ENCODE measurements at regions not wholly inside any gene's neighbourhood (a gene's known extent, or its start where the extent isn't known, plus 50 kb on each side); places are given as distances from the start of the nearest gene placed in this dataset.

GRCh38 chr7:136405931-136406777 is 429.0 kb upstream of the MTPN start:
- peak; percentile 32 for DNase-seq
- Mint-ChIP-seq H3K4me1 (ENCODE audit: low read depth) (peaks cover 9% of the 10 kb centered on the region; the same call in 1 of the 2 replicates), H3K9me3 (no peaks in the 10 kb centered on the region), H3K4me3 (peak overlapping the region; percentile 25; the same call in 1 of the 2 replicates), H3K27ac (no peak overlapping the region), H3K36me3 (ENCODE audit: low read depth) (no peaks in the 10 kb centered on the region), H3K27me3 (ENCODE audit: insufficient read depth) (no peaks in the 10 kb centered on the region)
- peak; percentile 89 for TF ChIP-seq CTCF (IDR thresholded peaks at IDR 0.05)

GRCh38 chr7:136403591-136403990 is 426.4 kb upstream of the MTPN start:
- no peak for TF ChIP-seq CTCF (IDR thresholded peaks at IDR 0.05)
- Mint-ChIP-seq H3K4me1 (ENCODE audit: low read depth) (peaks cover 9% of the 10 kb centered on the region; the same call in 1 of the 2 replicates), H3K9me3 (no peaks in the 10 kb centered on the region), H3K27ac (no peak overlapping the region), H3K36me3 (ENCODE audit: low read depth) (no peaks in the 10 kb centered on the region), H3K4me3 (no peak overlapping the region), H3K27me3 (ENCODE audit: insufficient read depth) (no peaks in the 10 kb centered on the region)
- DNase-seq: no peak

- 0 out of 2 replicates have a peak, but pooled peaks cover under 1% of the 10 kb centered on the region for H3K4me1 Mint-ChIP-seq (ENCODE audit: low read depth)
- H3K4me3 Mint-ChIP-seq: no peak overlapping the region
- no peak overlapping the region for H3K27ac Mint-ChIP-seq
- no peaks in the 10 kb centered on the region for H3K9me3 Mint-ChIP-seq
- TF ChIP-seq CTCF (IDR thresholded peaks at IDR 0.05): no peak
- H3K36me3 Mint-ChIP-seq (ENCODE audit: low read depth): no peaks in the 10 kb centered on the region
- no peak for DNase-seq
- H3K27me3 Mint-ChIP-seq (ENCODE audit: insufficient read depth): no peaks in the 10 kb centered on the region
These were observed 423.7 kb upstream of the MTPN start for GRCh38 chr7:136400877-136401276.

GRCh38 chr7:136399385-136399784 is 422.2 kb upstream of the MTPN start:
- no peak for TF ChIP-seq CTCF (IDR thresholded peaks at IDR 0.05)
- H3K27me3 Mint-ChIP-seq (ENCODE audit: insufficient read depth): peaks cover 2% of the 10 kb centered on the region; the same call in 1 of the 2 replicates
- no peaks in the 10 kb centered on the region for H3K36me3 Mint-ChIP-seq (ENCODE audit: low read depth)
- no peak overlapping the region for H3K27ac Mint-ChIP-seq
- peaks cover 6% of the 10 kb centered on the region; the same call in 1 of the 2 replicates for H3K9me3 Mint-ChIP-seq
- DNase-seq: no peak
- no peaks in the 10 kb centered on the region for H3K4me1 Mint-ChIP-seq (ENCODE audit: low read depth)
- no peak overlapping the region for H3K4me3 Mint-ChIP-seq

- no peak for TF ChIP-seq CTCF (IDR thresholded peaks at IDR 0.05)
These were observed 415.7 kb upstream of the MTPN start for GRCh38 chr7:136392856-136393255.

More at GRCh38 chr7:136392856-136393255, 415.7 kb upstream of the MTPN start:
- no peak overlapping the region for H3K4me3 Mint-ChIP-seq
- DNase-seq: no peak
- H3K27me3 Mint-ChIP-seq (ENCODE audit: insufficient read depth): peaks cover 2% of the 10 kb centered on the region; the same call in 1 of the 2 replicates
- H3K27ac Mint-ChIP-seq: no peak overlapping the region
- H3K4me1 Mint-ChIP-seq (ENCODE audit: low read depth): no peaks in the 10 kb centered on the region
- H3K9me3 Mint-ChIP-seq: peaks cover 6% of the 10 kb centered on the region; the same call in 1 of the 2 replicates
- H3K36me3 Mint-ChIP-seq (ENCODE audit: low read depth): no peaks in the 10 kb centered on the region
